ENCODE measurements at regions not wholly inside any gene's neighbourhood (a gene's known extent, or its start where the extent isn't known, plus 50 kb on each side); places are given as distances from the start of the nearest gene placed in this dataset.
"Not testable (repeated sequence)": the region's sequence is repeated elsewhere in the genome, so short reads cannot be mapped to it uniquely, and the experiment has no call there.

GRCh38 chr11:128152796-128153696, 434.3 kb downstream of the ETS1 start:
- no peak for DNase-seq (ENCODE audit: low read depth)
- no peak overlapping the region for H3K4me3 ChIP-seq (ENCODE audit: low read depth, low read length)
- TF ChIP-seq CTCF (IDR thresholded peaks at IDR 0.05; ENCODE audit: insufficient read depth, low read depth, low read length): no peak

DNA sequence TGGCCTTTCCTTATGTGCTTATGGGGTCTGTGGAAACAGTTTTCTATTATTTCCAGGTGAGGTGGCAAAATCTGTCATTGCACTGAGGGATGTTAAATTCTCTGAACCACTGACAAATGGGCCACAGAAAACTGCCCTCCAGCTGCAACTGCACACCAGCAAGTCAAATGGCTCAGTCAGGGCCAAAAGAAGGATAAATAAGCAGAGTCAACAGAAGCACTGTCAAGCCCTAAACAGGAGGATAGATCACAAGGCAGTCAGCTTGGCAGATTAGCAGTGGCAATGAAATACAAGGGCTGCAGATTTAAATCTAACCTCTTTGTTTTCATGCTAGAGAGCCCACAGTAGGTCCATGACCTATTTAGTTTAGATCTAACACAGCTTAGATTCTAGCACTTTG, 435.6 kb downstream of the ETS1 start:
- no peak for TF ChIP-seq CTCF (IDR thresholded peaks at IDR 0.05; ENCODE audit: insufficient read depth, low read depth, low read length)
- H3K4me3 ChIP-seq (ENCODE audit: low read depth, low read length): no peak overlapping the region
- no peak for DNase-seq (ENCODE audit: low read depth)

DNA sequence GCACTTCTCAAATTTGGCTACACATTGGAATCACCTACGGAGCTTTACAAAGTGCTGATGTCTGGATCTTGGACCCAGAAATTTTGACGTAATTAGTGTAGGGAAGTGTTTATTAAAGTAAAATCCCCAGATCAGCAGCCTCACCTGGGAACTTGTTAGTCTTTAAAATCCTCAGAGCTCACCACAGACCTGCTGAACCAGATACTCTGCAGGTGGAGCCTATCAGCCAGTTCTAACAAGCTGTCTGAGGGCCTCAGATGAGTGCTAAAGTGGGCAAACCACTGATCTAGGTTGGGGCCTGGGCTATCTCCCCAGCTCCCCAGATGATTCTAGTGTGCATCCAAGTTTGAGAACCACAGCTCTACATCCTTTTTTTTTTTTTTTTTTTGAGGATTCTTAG, 436.0 kb downstream of the ETS1 start:
- TF ChIP-seq CTCF (IDR thresholded peaks at IDR 0.05; ENCODE audit: insufficient read depth, low read depth, low read length): no peak
- no peak overlapping the region for H3K4me3 ChIP-seq (ENCODE audit: low read depth, low read length)
- DNase-seq (ENCODE audit: low read depth): no peak

DNA sequence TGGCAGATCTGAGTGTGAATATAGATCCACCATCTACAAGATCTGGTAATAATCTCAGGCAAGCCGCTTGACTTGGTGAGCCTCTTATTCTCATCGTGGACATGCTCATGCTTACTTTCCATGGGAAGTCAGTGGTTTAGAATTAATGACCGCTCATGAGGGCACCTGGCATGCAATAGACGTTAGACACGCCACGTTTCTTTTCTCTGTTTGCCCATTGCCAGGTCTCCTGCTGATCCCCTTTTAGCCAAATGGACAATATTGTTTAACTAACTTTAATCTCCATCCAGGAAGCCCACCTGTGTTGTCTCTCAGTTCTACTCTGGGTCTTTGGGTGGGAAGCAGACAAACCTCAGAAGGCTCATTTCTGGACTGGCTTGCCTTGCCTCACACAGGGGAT, 439.1 kb downstream of the ETS1 start:
- H3K4me3 ChIP-seq (ENCODE audit: low read depth, low read length): no peak overlapping the region
- TF ChIP-seq CTCF (IDR thresholded peaks at IDR 0.05; ENCODE audit: insufficient read depth, low read depth, low read length): no peak
- no peak for DNase-seq (ENCODE audit: low read depth)

DNA sequence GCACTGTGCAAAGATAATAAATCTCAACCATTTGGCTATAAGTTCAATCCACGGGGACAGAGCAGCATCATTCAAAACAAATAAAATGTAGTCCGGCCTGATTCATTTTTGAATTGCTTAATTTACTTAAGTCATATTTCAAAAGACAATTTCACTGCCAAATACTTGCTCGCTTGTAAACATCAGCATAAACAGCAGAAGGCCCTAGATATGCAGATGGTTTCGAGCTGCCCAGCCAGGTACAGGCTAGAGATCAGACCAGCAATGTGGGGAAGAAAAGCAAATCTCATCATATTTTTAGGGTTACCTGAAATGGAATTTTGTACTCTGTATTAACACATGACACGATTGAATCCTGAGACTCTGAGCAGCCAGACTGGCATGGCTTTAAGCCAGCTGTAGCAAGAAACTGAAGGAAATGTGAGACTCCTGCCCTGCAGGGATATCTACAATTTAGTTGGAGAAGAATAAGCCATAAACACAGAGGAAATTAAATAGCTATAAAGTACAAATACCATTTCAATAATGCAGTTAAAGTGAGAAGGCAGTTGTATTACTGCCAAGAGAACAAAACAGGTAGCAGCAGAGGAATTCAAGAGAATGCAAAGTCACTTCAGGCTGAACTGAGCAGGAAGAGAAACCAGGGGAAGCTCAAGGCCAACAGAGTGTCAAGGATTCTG, 440.3 kb downstream of the ETS1 start:
- no peak overlapping the region for H3K4me3 ChIP-seq (ENCODE audit: low read depth, low read length)
- TF ChIP-seq CTCF (IDR thresholded peaks at IDR 0.05; ENCODE audit: insufficient read depth, low read depth, low read length): no peak
- DNase-seq (ENCODE audit: low read depth): peak; percentile 64

DNA sequence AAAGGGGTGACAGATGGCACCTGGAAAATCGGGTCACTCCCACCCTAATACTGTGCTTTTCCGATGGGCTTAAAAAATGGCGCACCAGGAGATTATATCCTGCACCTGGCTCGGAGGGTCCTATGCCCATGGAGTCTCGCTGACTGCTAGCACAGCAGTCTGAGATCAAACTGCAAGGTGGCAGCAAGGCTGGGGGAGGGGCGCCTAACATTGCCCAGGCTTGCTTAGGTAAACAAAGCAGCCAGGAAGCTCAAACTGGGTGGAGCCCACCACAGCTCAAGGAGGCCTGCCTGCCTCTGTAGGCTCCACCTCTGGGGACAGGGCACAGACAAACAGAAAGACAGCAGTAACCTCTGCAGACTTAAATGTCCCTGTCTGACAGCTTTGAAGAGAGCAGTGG, 447.1 kb downstream of the ETS1 start:
- DNase-seq (ENCODE audit: low read depth); H3K4me3 ChIP-seq (ENCODE audit: low read depth, low read length): not testable (repeated sequence)

DNA sequence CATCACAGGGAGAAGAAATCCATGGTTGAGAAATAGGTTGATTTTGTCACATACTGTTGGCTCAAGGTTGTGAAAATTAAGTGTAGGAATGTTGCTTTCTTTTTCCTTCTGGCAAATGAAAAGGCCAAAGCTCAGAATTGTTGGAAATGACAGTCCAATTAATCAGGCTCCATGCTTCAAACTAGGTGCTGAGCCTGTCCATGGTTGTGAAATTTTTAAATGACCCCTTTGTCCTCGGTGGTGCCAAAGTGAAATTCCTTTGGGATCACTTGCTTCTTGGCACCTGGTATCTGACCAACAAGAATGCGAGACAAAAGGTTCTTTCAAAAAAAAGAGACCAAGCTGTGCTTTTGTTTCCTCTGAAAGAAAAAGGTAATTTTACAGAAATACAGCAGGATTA, 451.9 kb downstream of the ETS1 start:
- DNase-seq (ENCODE audit: low read depth): peak; percentile 49
- TF ChIP-seq CTCF (IDR thresholded peaks at IDR 0.05; ENCODE audit: insufficient read depth, low read depth, low read length): no peak

More for the DNA sequence above, 451.9 kb downstream of the ETS1 start:
- H3K4me3 ChIP-seq (ENCODE audit: low read depth, low read length): no peak overlapping the region

All from fibroblast of villous mesenchyme (primary cell).